GM21737 (cell line): ENCODE measurements at regions not wholly inside any gene's neighbourhood (a gene's known extent, or its start where the extent isn't known, plus 50 kb on each side); places are given as distances from the start of the nearest gene placed in this dataset.
"Not testable (repeated sequence)": the region's sequence is repeated elsewhere in the genome, so short reads cannot be mapped to it uniquely, and the experiment has no call there.

ENCODE experiments used
- ATAC-seq: cut with Tn5 transposase; IDR thresholded peaks from one replicate; pipeline ENCODE4 v1.9.1; 2021; ENCODE audit warnings: mild to moderate bottlenecking, moderate library complexity; ENCODE audit not compliant: unreplicated experiment

GRCh38 chr5:110869927-110870326 lies 131.1 kb downstream of the SLC25A46 start:
- no peak for ATAC-seq

GRCh38 chr5:110872200-110872599 lies 133.4 kb downstream of the SLC25A46 start:
- no peak for ATAC-seq

GRCh38 chr5:110872963-110873362 lies 134.2 kb downstream of the SLC25A46 start:
- no peak for ATAC-seq

- ATAC-seq = no peak
Measured at GRCh38 chr5:110873773-110874437, 135.1 kb downstream of the SLC25A46 start.

- ATAC-seq = not testable (repeated sequence)
Measured at GRCh38 chr5:110875115-110875514, 136.3 kb downstream of the SLC25A46 start.

- ATAC-seq = no peak
Measured at GRCh38 chr5:110878115-110878514, 139.3 kb downstream of the SLC25A46 start.

GRCh38 chr5:110879675-110880074 lies 140.9 kb downstream of the SLC25A46 start:
- no peak for ATAC-seq

GRCh38 chr5:110880413-110880812 lies 141.6 kb downstream of the SLC25A46 start:
- no peak for ATAC-seq

GRCh38 chr5:110884005-110884404 lies 145.2 kb downstream of the SLC25A46 start:
- no peak for ATAC-seq

- ATAC-seq = not testable (repeated sequence)
Measured at GRCh38 chr5:110887170-110887569, 148.4 kb downstream of the SLC25A46 start.

GRCh38 chr5:110893854-110894483 lies 155.2 kb downstream of the SLC25A46 start:
- not testable (repeated sequence) for ATAC-seq

GRCh38 chr5:110894805-110895204 lies 156.0 kb downstream of the SLC25A46 start:
- no peak for ATAC-seq

GRCh38 chr5:110896901-110897300 lies 158.1 kb downstream of the SLC25A46 start:
- no peak for ATAC-seq

GRCh38 chr5:110899566-110900412 lies 161.0 kb downstream of the SLC25A46 start:
- peak; percentile 67 for ATAC-seq

- no peak for ATAC-seq
Measured at GRCh38 chr5:110900829-110901228, 162.0 kb downstream of the SLC25A46 start.

- ATAC-seq = no peak
Measured at GRCh38 chr5:110903966-110904365, 165.2 kb downstream of the SLC25A46 start.

- ATAC-seq = no peak
Measured at GRCh38 chr5:110908848-110909247, 162.7 kb upstream of the TSLP start.

GRCh38 chr5:110909415-110909814 lies 162.1 kb upstream of the TSLP start:
- no peak for ATAC-seq

- ATAC-seq = no peak
Measured at GRCh38 chr5:110909950-110910349, 161.6 kb upstream of the TSLP start.

GRCh38 chr5:110913221-110913620 lies 158.3 kb upstream of the TSLP start:
- ATAC-seq = no peak

- ATAC-seq = no peak
Measured at GRCh38 chr5:110916381-110917049, 155.0 kb upstream of the TSLP start.
